ENCODE measurements at regions not wholly inside any gene's neighbourhood (a gene's known extent, or its start where the extent isn't known, plus 50 kb on each side); places are given as distances from the start of the nearest gene placed in this dataset.

DNA sequence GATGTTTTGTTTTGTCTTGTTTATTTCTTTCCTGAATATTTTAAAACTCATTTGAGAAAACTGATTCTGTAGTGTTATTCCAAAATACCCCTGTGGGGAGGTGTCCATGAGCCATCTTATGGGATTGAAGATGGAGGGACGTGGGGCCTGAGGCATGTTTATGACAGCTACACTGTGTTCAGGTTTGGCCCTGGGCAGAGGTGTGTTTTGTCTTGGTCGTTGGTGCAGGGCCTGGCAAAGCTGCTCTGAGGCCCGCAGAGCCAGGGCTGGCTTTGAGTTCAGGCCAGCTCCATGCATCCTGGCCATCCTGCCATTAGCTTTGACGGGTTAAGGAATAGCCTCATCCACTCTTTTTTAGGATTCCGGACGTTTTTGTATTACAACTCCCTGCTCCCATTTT lies 68.9 kb downstream of the TMEM18 start:
- Mint-ChIP-seq H3K4me3 (ENCODE audit: unreplicated experiment) (no peak overlapping the region), H3K27ac (ENCODE audit: unreplicated experiment) (no peak overlapping the region), H3K27me3 (ENCODE audit: unreplicated experiment) (peaks cover 8% of the 10 kb centered on the region), H3K4me1 (ENCODE audit: unreplicated experiment) (no peaks in the 10 kb centered on the region), H3K9me3 (ENCODE audit: unreplicated experiment) (no peaks in the 10 kb centered on the region), H3K36me3 (ENCODE audit: unreplicated experiment) (no peaks in the 10 kb centered on the region)
- TF ChIP-seq CTCF (IDR thresholded peaks at IDR 0.05), result no peak
- DNase-seq (ENCODE audit: extremely low spot score, unreplicated experiment), result peak; percentile 59

DNA sequence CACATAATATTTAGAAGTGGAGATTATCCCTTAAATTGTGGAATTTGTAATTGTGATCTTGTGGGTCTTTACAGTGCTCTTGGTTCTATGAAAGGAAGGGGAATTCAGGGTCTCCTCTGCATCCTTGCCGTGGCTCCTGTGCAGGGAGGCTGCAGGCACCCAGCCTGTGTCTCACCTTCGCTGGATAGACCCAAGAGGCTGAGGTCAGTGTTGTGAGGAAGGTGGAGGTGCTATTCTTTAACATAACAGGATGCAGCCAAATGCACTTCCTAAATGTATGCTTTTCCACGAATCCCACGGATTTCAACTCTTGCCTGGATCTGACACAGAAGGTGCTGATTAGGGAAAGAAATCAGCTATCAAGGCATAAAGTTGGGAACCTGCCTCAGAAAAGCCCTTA lies 69.5 kb downstream of the TMEM18 start:
- H3K4me1 Mint-ChIP-seq (ENCODE audit: unreplicated experiment), result no peaks in the 10 kb centered on the region
- no peaks in the 10 kb centered on the region for H3K9me3 Mint-ChIP-seq (ENCODE audit: unreplicated experiment)
- H3K27me3 Mint-ChIP-seq (ENCODE audit: unreplicated experiment), result peaks cover 7% of the 10 kb centered on the region
- DNase-seq (ENCODE audit: extremely low spot score, unreplicated experiment), result peak; percentile 63
- no peak for TF ChIP-seq CTCF (IDR thresholded peaks at IDR 0.05)
- H3K36me3 Mint-ChIP-seq (ENCODE audit: unreplicated experiment), result no peaks in the 10 kb centered on the region
- H3K27ac Mint-ChIP-seq (ENCODE audit: unreplicated experiment), result no peak overlapping the region
- no peak overlapping the region for H3K4me3 Mint-ChIP-seq (ENCODE audit: unreplicated experiment)

GRCh38 chr2:607172-607571 lies 70.0 kb downstream of the TMEM18 start:
- Mint-ChIP-seq H3K4me3 (ENCODE audit: unreplicated experiment) (no peak overlapping the region), H3K9me3 (ENCODE audit: unreplicated experiment) (no peaks in the 10 kb centered on the region), H3K27ac (ENCODE audit: unreplicated experiment) (no peak overlapping the region), H3K27me3 (ENCODE audit: unreplicated experiment) (peaks cover 5% of the 10 kb centered on the region), H3K4me1 (ENCODE audit: unreplicated experiment) (no peaks in the 10 kb centered on the region), H3K36me3 (ENCODE audit: unreplicated experiment) (no peaks in the 10 kb centered on the region)
- TF ChIP-seq CTCF (IDR thresholded peaks at IDR 0.05), result no peak
- DNase-seq (ENCODE audit: extremely low spot score, unreplicated experiment), result peak; percentile 71

DNA sequence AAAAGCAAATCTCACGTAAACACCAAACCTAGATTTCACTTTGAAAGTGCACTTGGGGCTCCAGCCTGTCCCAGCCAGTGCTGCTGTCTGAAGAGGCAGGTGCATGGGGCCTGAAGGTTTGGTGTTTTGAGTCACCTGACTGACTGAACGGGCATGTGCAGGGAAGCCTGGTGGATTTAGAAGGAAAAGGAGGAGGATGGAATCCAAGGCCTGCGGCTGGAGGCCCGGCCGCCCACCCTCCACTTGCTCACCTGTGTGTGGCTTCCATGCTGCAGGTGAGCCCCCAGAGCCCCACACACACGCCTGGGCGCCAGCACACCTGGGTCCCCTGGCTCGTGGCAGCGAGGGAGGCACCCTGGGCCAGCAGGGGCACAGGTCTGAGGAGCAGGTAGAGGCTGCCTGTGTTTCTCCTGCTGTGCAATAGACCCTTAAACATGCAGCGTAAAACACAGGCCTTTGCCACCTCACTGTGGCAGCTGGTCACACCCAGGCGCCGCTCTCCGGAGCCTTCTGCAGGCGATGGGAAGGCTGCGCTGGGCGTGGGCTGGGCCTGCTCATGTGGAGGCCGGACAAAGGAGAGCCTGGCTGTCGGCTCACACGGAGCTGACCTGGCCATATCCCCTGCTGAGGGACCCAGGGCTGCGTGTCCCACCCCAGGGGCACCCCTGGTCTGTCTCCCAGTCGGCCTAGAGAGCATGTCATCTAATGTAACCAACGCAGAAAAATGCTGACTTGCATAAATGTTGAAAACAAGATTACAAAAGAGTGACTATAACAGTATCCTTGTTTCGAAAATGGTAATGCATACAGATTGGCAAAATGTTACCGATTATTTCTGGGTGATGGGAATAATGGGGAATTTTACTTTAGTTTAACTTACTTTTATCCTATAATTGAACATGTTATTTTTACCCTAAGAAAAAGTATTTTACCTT lies 71.3 kb downstream of the TMEM18 start:
- Mint-ChIP-seq H3K9me3 (ENCODE audit: unreplicated experiment) (no peaks in the 10 kb centered on the region), H3K27me3 (ENCODE audit: unreplicated experiment) (peaks cover 4% of the 10 kb centered on the region), H3K27ac (ENCODE audit: unreplicated experiment) (no peak overlapping the region), H3K4me3 (ENCODE audit: unreplicated experiment) (no peak overlapping the region), H3K36me3 (ENCODE audit: unreplicated experiment) (no peaks in the 10 kb centered on the region), H3K4me1 (ENCODE audit: unreplicated experiment) (no peaks in the 10 kb centered on the region)
- no peak for TF ChIP-seq CTCF (IDR thresholded peaks at IDR 0.05)
- peak; percentile 80 for DNase-seq (ENCODE audit: extremely low spot score, unreplicated experiment)

- Mint-ChIP-seq H3K27me3 (ENCODE audit: unreplicated experiment) (peaks cover 4% of the 10 kb centered on the region), H3K27ac (ENCODE audit: unreplicated experiment) (no peak overlapping the region), H3K36me3 (ENCODE audit: unreplicated experiment) (no peaks in the 10 kb centered on the region), H3K4me1 (ENCODE audit: unreplicated experiment) (peaks cover under 1% of the 10 kb centered on the region), H3K9me3 (ENCODE audit: unreplicated experiment) (no peaks in the 10 kb centered on the region), H3K4me3 (ENCODE audit: unreplicated experiment) (no peak overlapping the region)
- no peak for TF ChIP-seq CTCF (IDR thresholded peaks at IDR 0.05)
- no peak for DNase-seq (ENCODE audit: extremely low spot score, unreplicated experiment)
These were observed 72.2 kb downstream of the TMEM18 start for GRCh38 chr2:604854-605524.
